ENCODE measurements at regions not wholly inside any gene's neighbourhood (a gene's known extent, or its start where the extent isn't known, plus 50 kb on each side); places are given as distances from the start of the nearest gene placed in this dataset.

DNA sequence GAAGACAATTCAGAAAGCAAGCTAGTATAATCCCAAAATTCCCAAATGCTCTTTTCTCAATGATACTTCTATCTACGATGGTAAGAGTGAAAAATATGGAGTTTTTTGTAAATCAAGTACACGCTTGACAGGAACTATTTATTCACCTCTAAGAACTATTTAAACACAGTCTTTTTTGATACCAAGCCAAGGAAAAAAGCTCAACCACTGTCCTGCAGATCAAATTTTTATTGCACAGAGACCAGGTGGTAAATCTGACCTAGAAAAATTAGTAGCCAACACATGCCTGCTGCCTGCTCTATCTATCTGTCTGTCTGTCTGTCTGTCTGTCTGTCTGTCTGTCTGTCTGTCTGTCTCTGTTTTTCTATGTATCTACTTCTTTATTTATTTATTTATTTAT lies 292.2 kb downstream of the MZT1 start:
- no peaks in the 10 kb centered on the region for H3K9me2 ChIP-seq (ENCODE audit: insufficient read depth, low read length)
- no peaks in the 10 kb centered on the region for H3K79me2 ChIP-seq (replicated peaks; ENCODE audit: insufficient read depth, low read length)
- no peak for TF ChIP-seq EP300 (conservative IDR thresholded peaks at IDR 0.05; ENCODE audit: poor library complexity, severe bottlenecking)
- no peak for TF ChIP-seq MXI1 (conservative IDR thresholded peaks at IDR 0.05; ENCODE audit: poor library complexity, severe bottlenecking)
- TF ChIP-seq RAD21 (conservative IDR thresholded peaks at IDR 0.05) = no peak
- no peak for TF ChIP-seq POLR2AphosphoS5 (IDR thresholded peaks at IDR 0.05)
- H3K27ac ChIP-seq (ENCODE audit: low read length) = no peak overlapping the region
- H3K36me3 ChIP-seq (ENCODE audit: insufficient read depth, low read length) = no peaks in the 10 kb centered on the region
- no peaks in the 10 kb centered on the region for H4K20me1 ChIP-seq (ENCODE audit: insufficient read depth)
- H3K27me3 ChIP-seq (ENCODE audit: insufficient read depth, low read depth, low read length) = no peaks in the 10 kb centered on the region
- H3K4me2 ChIP-seq (ENCODE audit: low read length) = no peak overlapping the region
- H3K9ac ChIP-seq (ENCODE audit: low read length) = no peak overlapping the region
- no peak overlapping the region for H3K4me3 ChIP-seq (ENCODE audit: low read length)
- no peak overlapping the region for H2AFZ ChIP-seq (ENCODE audit: low read depth, low read length)
- no peaks in the 10 kb centered on the region for H3K9me3 ChIP-seq (ENCODE audit: low read length)
- no peaks in the 10 kb centered on the region for H3F3A ChIP-seq (ENCODE audit: insufficient read depth, low read length, poor library complexity, severe bottlenecking)

DNA sequence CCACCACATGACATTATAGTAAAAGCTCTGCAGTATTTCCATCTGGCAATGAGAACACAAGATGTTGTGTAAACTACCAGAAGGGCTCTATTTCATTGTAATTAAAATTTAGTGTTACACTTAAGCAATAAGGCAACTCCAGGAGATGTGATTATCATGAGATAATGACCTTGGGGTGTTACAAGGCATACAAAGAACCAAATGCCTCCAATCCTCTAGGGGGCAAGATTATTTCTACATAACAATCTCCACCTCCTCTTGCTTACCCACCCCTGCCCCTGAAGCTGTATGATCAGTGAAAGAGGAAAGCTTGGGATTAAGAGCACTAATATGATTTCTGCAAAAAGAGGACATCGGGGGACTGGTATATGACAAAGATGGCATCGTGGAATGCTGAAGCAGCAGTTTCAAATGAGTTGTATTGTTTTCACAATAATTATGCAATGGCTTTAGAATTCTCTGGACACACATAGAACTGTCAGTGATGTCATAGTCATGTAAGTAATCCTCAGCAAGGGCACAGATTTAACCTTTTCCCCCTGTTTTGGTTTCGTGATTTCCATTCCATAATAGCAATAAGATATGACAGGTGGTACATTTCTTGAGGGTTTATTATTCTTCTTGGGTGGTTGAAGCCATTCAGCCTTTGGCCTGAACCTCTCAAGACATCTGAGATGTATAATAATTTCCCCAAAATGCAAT lies 295.3 kb downstream of the MZT1 start:
- Histone ChIP-seq H3K36me3 (ENCODE audit: insufficient read depth, low read length) (no peaks in the 10 kb centered on the region), H3K9me2 (ENCODE audit: insufficient read depth, low read length) (no peaks in the 10 kb centered on the region), H4K20me1 (ENCODE audit: insufficient read depth) (no peaks in the 10 kb centered on the region), H3F3A (ENCODE audit: insufficient read depth, low read length, poor library complexity, severe bottlenecking) (no peaks in the 10 kb centered on the region), H3K27ac (ENCODE audit: low read length) (no peak overlapping the region), H3K4me3 (ENCODE audit: low read length) (no peak overlapping the region), H3K9me3 (ENCODE audit: low read length) (no peaks in the 10 kb centered on the region), H3K27me3 (ENCODE audit: insufficient read depth, low read depth, low read length) (no peaks in the 10 kb centered on the region), H3K9ac (ENCODE audit: low read length) (no peak overlapping the region), H2AFZ (ENCODE audit: low read depth, low read length) (no peak overlapping the region), H3K79me2 (replicated peaks; ENCODE audit: insufficient read depth, low read length) (no peaks in the 10 kb centered on the region), H3K4me2 (ENCODE audit: low read length) (no peak overlapping the region)
- no peak for TF ChIP-seq TAF1 (IDR thresholded peaks at IDR 0.05; ENCODE audit: low read depth)
- TF ChIP-seq MXI1 (conservative IDR thresholded peaks at IDR 0.05; ENCODE audit: poor library complexity, severe bottlenecking) = no peak
- TF ChIP-seq, protein P1, sequence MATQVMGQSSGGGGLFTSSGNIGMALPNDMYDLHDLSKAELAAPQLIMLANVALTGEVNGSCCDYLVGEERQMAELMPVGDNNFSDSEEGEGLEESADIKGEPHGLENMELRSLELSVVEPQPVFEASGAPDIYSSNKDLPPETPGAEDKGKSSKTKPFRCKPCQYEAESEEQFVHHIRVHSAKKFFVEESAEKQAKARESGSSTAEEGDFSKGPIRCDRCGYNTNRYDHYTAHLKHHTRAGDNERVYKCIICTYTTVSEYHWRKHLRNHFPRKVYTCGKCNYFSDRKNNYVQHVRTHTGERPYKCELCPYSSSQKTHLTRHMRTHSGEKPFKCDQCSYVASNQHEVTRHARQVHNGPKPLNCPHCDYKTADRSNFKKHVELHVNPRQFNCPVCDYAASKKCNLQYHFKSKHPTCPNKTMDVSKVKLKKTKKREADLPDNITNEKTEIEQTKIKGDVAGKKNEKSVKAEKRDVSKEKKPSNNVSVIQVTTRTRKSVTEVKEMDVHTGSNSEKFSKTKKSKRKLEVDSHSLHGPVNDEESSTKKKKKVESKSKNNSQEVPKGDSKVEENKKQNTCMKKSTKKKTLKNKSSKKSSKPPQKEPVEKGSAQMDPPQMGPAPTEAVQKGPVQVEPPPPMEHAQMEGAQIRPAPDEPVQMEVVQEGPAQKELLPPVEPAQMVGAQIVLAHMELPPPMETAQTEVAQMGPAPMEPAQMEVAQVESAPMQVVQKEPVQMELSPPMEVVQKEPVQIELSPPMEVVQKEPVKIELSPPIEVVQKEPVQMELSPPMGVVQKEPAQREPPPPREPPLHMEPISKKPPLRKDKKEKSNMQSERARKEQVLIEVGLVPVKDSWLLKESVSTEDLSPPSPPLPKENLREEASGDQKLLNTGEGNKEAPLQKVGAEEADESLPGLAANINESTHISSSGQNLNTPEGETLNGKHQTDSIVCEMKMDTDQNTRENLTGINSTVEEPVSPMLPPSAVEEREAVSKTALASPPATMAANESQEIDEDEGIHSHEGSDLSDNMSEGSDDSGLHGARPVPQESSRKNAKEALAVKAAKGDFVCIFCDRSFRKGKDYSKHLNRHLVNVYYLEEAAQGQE (IDR thresholded peaks at IDR 0.05; ENCODE audit: borderline replicate concordance) = no peak
- no peak for TF ChIP-seq EZH2 (IDR thresholded peaks at IDR 0.05; ENCODE audit: borderline replicate concordance, insufficient read depth, low read length, poor library complexity, severe bottlenecking)
- TF ChIP-seq POLR2AphosphoS5 (IDR thresholded peaks at IDR 0.05) = no peak
- no peak for TF ChIP-seq RAD21 (conservative IDR thresholded peaks at IDR 0.05)
- no peak for TF ChIP-seq EP300 (conservative IDR thresholded peaks at IDR 0.05; ENCODE audit: poor library complexity, severe bottlenecking)
- no peak for TF ChIP-seq SMC3 (conservative IDR thresholded peaks at IDR 0.05; ENCODE audit: poor library complexity)
- TF ChIP-seq CTCF (IDR thresholded peaks at IDR 0.05; ENCODE audit: poor library complexity, severe bottlenecking) = no peak

All from neural cell (in vitro differentiated cells).